Endothelial cell of umbilical vein (primary cell): ENCODE measurements at regions not wholly inside any gene's neighbourhood (a gene's known extent, or its start where the extent isn't known, plus 50 kb on each side); places are given as distances from the start of the nearest gene placed in this dataset.
"Not testable (repeated sequence)": the region's sequence is repeated elsewhere in the genome, so short reads cannot be mapped to it uniquely, and the experiment has no call there.

ENCODE experiments used
- BruUV-seq: library from RNA; stranded (reverse); fragments of 400-500 nt; replicated peaks from 2 replicates; lab custom pipeline; 2021; lab: Mats Ljungman, UMichigan
- CTCF ChIA-PET: fragments of 300-600, 350-600 bp; sonication (Branson Sonifier 250); formaldehyde crosslinking; loops from one replicate; lab custom pipeline; 2021; ENCODE audit warnings: antibody characterized with exemption, inconsistent platforms; lab: Charles Lee
- POLR2A ChIA-PET: fragments of 300-600, 350-600 bp; sonication (Branson Sonifier 250); formaldehyde crosslinking; loops from one replicate; lab custom pipeline; 2021; ENCODE audit warnings: antibody characterized with exemption, inconsistent platforms; lab: Charles Lee
- DNase-seq: peaks from one replicate; pipeline ENCODE4 v3.0.0-alpha.2; 2011; ENCODE audit warnings: low read depth, low spot score
- FAIRE-seq: peaks from 2 replicates; lab custom pipeline; 2011; peaks lifted over from hg19 to GRCh38; lab: Jason Lieb, UNC
- H2AFZ ChIP-seq: 2 replicates; pipeline ENCODE4 v1.6.0; 2012; ENCODE audit warnings: low read depth, low read length, control low read depth, inconsistent platforms
- H3K27ac ChIP-seq: 2 replicates; pipeline ENCODE4 v1.5.1; 2011; ENCODE audit warnings: low read depth, mild to moderate bottlenecking, control low read depth, low read length, moderate library complexity; ENCODE audit not compliant: insufficient read depth
- H3K27me3 ChIP-seq, 2 experiments: 2 replicates each; pipeline versions ENCODE4 v1.6.0 to v1.6.1; 2011; ENCODE audit warnings: low read length in 2 of 2, mixed read lengths in 1 of 2; ENCODE audit not compliant: control insufficient read depth in 2 of 2, insufficient read depth in 2 of 2
- H3K36me3 ChIP-seq, 2 experiments: 2 replicates in 1 of 2; 3 replicates in 1 of 2; pipeline ENCODE4 v1.5.1; 2011; ENCODE audit warnings: low read length in 2 of 2, mild to moderate bottlenecking in 1 of 2, moderate library complexity in 1 of 2; ENCODE audit not compliant: control insufficient read depth in 2 of 2, insufficient read depth in 2 of 2; ENCODE audit errors: extremely low read depth in 1 of 2
- H3K4me1 ChIP-seq: 3 replicates; pipeline ENCODE4 v1.5.1; 2011; ENCODE audit warnings: mild to moderate bottlenecking, low read length; ENCODE audit not compliant: control insufficient read depth, insufficient read depth; ENCODE audit errors: extremely low read depth
- H3K4me2 ChIP-seq: 2 replicates; pipeline ENCODE4 v1.6.1; 2011; ENCODE audit warnings: low read length, control low read depth, mixed read lengths; ENCODE audit not compliant: insufficient read depth
- H3K4me3 ChIP-seq, 3 experiments: fragments of 200-600 bp in 1 of 3; sonication (generic), shearing (Covaris generic) in 1 of 3; replicated peaks in 1 of 3; 2 replicates each; pipeline ENCODE4 v1.5.1; 2011 to 2016; ENCODE audit warnings: control low read depth in 3 of 3, low read length in 3 of 3, mild to moderate bottlenecking in 2 of 3, inconsistent platforms in 1 of 3, low read depth in 1 of 3, moderate library complexity in 1 of 3; ENCODE audit not compliant: insufficient read depth in 1 of 3
- H3K79me2 ChIP-seq: 2 replicates; pipeline ENCODE4 v1.6.0; 2012; ENCODE audit warnings: low read length, inconsistent platforms; ENCODE audit not compliant: control insufficient read depth, insufficient read depth
- H3K9ac ChIP-seq: replicated peaks from 2 replicates; pipeline ENCODE3; 2011; ENCODE audit warnings: low read length, control low read depth; ENCODE audit not compliant: insufficient read depth; ENCODE audit errors: extremely low read depth
- H3K9me1 ChIP-seq: replicated peaks from 3 replicates; pipeline ENCODE4 v1.6.0; 2011; ENCODE audit warnings: mild to moderate bottlenecking, low read length; ENCODE audit not compliant: control insufficient read depth, insufficient read depth; ENCODE audit errors: extremely low read depth
- H3K9me3 ChIP-seq: replicated peaks from 2 replicates; pipeline ENCODE4 v1.5.1; 2012; ENCODE audit warnings: low read length, inconsistent platforms; ENCODE audit not compliant: control insufficient read depth, insufficient read depth
- H4K20me1 ChIP-seq: replicated peaks from 2 replicates; pipeline ENCODE3; 2011; ENCODE audit warnings: mild to moderate bottlenecking, low read length; ENCODE audit not compliant: control insufficient read depth, insufficient read depth; ENCODE audit errors: extremely low read depth
- EZH2 ChIP-seq: IDR thresholded peaks from 2 replicates; pipeline ENCODE4 v1.6.1; 2012; ENCODE audit warnings: borderline replicate concordance, low read depth, mild to moderate bottlenecking, moderate library complexity, low read length, inconsistent platforms; ENCODE audit not compliant: severe bottlenecking
- FOS ChIP-seq: IDR thresholded peaks from 2 replicates; pipeline ENCODE4 v1.6.1; 2011; ENCODE audit warnings: mild to moderate bottlenecking, low read length, moderate library complexity, borderline replicate concordance; ENCODE audit not compliant: insufficient read depth
- GATA2 ChIP-seq: IDR thresholded peaks from 2 replicates; pipeline ENCODE4 v1.7.0; 2011; ENCODE audit warnings: low read depth, mild to moderate bottlenecking, moderate library complexity, mixed read lengths, low read length; ENCODE audit not compliant: insufficient read length, insufficient read depth
- JUN ChIP-seq: IDR thresholded peaks from 2 replicates; pipeline ENCODE4 v1.6.1; 2011; ENCODE audit warnings: borderline replicate concordance, low read depth; ENCODE audit not compliant: insufficient read length, insufficient read depth
- MYC ChIP-seq: IDR thresholded peaks from one replicate; pipeline ENCODE4 v1.6.1; 2011; ENCODE audit warnings: mild to moderate bottlenecking, low read depth, low read length
- POLR2A ChIP-seq: IDR thresholded peaks from 2 replicates; pipeline ENCODE4 v1.6.1; 2012; ENCODE audit warnings: low read depth, mild to moderate bottlenecking, control low read depth, low read length
- POLR2AphosphoS5 ChIP-seq: IDR thresholded peaks from 2 replicates; pipeline ENCODE4 v1.6.1; 2012; ENCODE audit warnings: low read depth, mild to moderate bottlenecking, control low read depth, low read length, moderate library complexity; ENCODE audit not compliant: insufficient read depth
- dilution Hi-C: fragments of 300-500 bp; cut with MboI; formaldehyde crosslinking; loops from one replicate; pipeline ENCODE4 v1.15.0; 2019; ENCODE audit warnings: low sequenced_read_pairs; ENCODE audit not compliant: extremely low pct_ligation_motif_present
- intact Hi-C: fragments of 100-400 bp; cut with micrococcal nuclease; formaldehyde crosslinking; loops from one replicate; pipeline ENCODE4 v1.10.0; 2022
- TF ChIP-seq, protein P1 (sequence below), 2 donors: IDR thresholded peaks; 1 replicate in 1 of 2; 2 replicates in 1 of 2; pipeline ENCODE4 v1.5.1; 2011; ENCODE audit warnings: low read length in 2 of 2, mild to moderate bottlenecking in 2 of 2, moderate library complexity in 2 of 2, control low read depth in 1 of 2, inconsistent platforms in 1 of 2, low read depth in 1 of 2; ENCODE audit not compliant: insufficient read depth in 1 of 2; ENCODE audit errors: extremely low read depth in 1 of 2
- TF ChIP-seq, protein P2 (sequence below): IDR thresholded peaks from 2 replicates; pipeline ENCODE4 v1.6.1; 2011; ENCODE audit not compliant: insufficient read depth, insufficient read length

DNA sequence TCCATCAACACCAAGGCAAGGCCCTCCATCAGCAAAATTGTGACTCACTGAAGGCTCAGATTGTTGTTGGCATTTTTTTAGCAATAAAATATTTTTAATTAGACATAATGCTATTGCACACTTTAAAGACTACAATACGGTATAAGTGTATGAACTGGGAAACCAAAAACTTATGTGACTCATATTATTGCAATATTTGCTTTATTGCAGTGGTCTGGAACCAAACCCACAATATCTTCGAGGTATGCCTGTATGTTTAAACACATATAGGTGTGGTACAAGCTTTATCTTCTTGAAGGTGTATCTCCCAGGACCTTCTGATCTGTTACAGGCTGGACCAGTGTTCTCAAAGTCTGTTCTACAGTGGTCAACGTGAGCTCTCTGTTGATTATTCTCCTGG is 142.3 kb upstream of the FNDC3A start:
- dilution Hi-C loops: no loop called here
- Histone ChIP-seq H2AFZ (no peak overlapping the region), H3K9me1 (no peaks in the 10 kb centered on the region), H3K79me2 (no peaks in the 10 kb centered on the region), H3K4me3 (no peak overlapping the region), H3K4me1 (peaks cover 4% of the 10 kb centered on the region), H3K27me3 (no peaks in the 10 kb centered on the region), H4K20me1 (no peaks in the 10 kb centered on the region), H3K9ac (no peak overlapping the region), H3K4me2 (no peak overlapping the region), H3K27ac (no peak overlapping the region), H3K9me3 (no peaks in the 10 kb centered on the region), H3K36me3 (no peaks in the 10 kb centered on the region)
- intact Hi-C loops: no loop called here
- TF ChIP-seq FOS (no peak), POLR2AphosphoS5 (no peak), POLR2A (no peak), GATA2 (no peak), MYC (no peak), JUN (no peak), EZH2 (no peak)
- TF ChIP-seq, protein P1, sequence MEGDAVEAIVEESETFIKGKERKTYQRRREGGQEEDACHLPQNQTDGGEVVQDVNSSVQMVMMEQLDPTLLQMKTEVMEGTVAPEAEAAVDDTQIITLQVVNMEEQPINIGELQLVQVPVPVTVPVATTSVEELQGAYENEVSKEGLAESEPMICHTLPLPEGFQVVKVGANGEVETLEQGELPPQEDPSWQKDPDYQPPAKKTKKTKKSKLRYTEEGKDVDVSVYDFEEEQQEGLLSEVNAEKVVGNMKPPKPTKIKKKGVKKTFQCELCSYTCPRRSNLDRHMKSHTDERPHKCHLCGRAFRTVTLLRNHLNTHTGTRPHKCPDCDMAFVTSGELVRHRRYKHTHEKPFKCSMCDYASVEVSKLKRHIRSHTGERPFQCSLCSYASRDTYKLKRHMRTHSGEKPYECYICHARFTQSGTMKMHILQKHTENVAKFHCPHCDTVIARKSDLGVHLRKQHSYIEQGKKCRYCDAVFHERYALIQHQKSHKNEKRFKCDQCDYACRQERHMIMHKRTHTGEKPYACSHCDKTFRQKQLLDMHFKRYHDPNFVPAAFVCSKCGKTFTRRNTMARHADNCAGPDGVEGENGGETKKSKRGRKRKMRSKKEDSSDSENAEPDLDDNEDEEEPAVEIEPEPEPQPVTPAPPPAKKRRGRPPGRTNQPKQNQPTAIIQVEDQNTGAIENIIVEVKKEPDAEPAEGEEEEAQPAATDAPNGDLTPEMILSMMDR (IDR thresholded peaks at IDR 0.05; ENCODE audit: extremely low read depth in 1 of 2, insufficient read depth in 1 of 2, low read depth in 1 of 2, low read length in 2 of 2): no peak
- TF ChIP-seq, protein P2, sequence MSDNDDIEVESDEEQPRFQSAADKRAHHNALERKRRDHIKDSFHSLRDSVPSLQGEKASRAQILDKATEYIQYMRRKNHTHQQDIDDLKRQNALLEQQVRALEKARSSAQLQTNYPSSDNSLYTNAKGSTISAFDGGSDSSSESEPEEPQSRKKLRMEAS: no peak
- BruUV-seq: no TSS peak
- no peak for FAIRE-seq
- ChIA-PET CTCF (interaction anchor here (0.7 kb wide), 1 partner anchor 883 kb away, joined by 3 read pairs; no protein-coding TSS in a partner anchor), POLR2A (no interaction called here)
- no peak for DNase-seq

DNA sequence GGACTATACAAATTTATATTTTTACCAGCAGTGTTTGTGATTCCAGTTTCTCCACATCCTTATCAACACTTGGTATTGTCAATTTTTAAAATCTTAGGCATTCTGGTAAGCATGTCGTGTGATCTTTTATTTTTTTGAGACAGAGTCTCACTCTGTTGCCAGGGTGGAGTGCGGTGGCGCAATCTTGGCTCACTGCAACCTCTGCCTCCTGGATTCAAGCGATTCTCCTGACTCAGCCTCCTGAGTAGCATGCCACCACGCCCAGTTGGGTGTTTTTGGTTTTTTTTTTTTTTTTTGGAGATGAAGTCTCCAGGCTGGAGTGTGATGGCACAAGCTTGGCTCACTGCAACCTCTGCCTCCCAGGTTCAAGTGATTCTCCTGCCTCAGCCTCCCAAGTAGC is 140.4 kb upstream of the FNDC3A start:
- H2AFZ ChIP-seq, FAIRE-seq, BruUV-seq, POLR2A ChIA-PET, H3K36me3 ChIP-seq, H3K27me3 ChIP-seq, H3K9ac ChIP-seq, H3K4me1 ChIP-seq, dilution Hi-C loops, H3K9me3 ChIP-seq, H4K20me1 ChIP-seq, H3K4me2 ChIP-seq, H3K9me1 ChIP-seq, H3K4me3 ChIP-seq, H3K27ac ChIP-seq, H3K79me2 ChIP-seq, CTCF ChIA-PET, DNase-seq, intact Hi-C loops: not testable (repeated sequence)
